ENCODE measurements at regions not wholly inside any gene's neighbourhood (a gene's known extent, or its start where the extent isn't known, plus 50 kb on each side); places are given as distances from the start of the nearest gene placed in this dataset.

DNA sequence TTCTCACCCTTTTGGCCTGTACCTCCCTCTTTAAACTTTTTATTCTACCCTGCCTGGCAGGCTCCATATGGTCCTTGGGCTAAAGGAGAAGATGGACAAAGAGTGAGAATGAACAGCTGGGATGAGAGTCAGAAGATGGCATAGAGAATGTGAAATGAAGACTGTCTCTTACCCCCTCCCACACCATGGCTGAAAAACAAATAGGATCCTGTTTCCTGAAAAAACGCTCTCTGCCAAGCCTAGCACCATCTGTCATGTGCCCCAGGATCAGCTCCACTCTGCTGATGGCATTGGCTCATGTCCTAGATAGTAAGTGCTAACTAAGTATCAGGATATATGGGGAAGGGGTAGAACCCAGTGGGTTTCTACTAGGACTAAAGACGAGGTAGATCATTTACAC lies 238.6 kb downstream of the MEX3B start:
- TF ChIP-seq GATA2 (IDR thresholded peaks at IDR 0.05; ENCODE audit: low read depth, low read length) = no peak
- no peak for TF ChIP-seq GATA3 (IDR thresholded peaks at IDR 0.05; ENCODE audit: low read depth, low read length)

Measured in SH-SY5Y (cell line).